Esophagus squamous epithelium (tissue), 5 donors: ENCODE measurements at regions not wholly inside any gene's neighbourhood (a gene's known extent, or its start where the extent isn't known, plus 50 kb on each side); places are given as distances from the start of the nearest gene placed in this dataset.

ENCODE experiments used
- DNase-seq: peaks from one replicate; lab custom pipeline; 2025; lab: John Stamatoyannopoulos, UW
- H3K27ac ChIP-seq, 4 donors: fragments of 200-600 bp; sonication (generic); one replicate each; pipeline ENCODE4 v1.5.1; 2016 to 2019; ENCODE audit warnings: mild to moderate bottlenecking in 1 of 4
- H3K27me3 ChIP-seq, 4 donors: fragments of 200-600 bp; sonication (generic); 1 replicate in 3 of 4; 2 replicates in 1 of 4; pipeline versions ENCODE4 v1.5.1 to v1.6.0; 2017 to 2021; ENCODE audit warnings: antibody characterized with exemption in 1 of 4
- H3K36me3 ChIP-seq, 3 donors: fragments of 200-600 bp; sonication (generic); one replicate each; pipeline ENCODE4 v1.5.1; 2016 to 2019
- H3K4me1 ChIP-seq, 3 donors: fragments of 200-600 bp; sonication (generic); one replicate each; pipeline ENCODE4 v1.5.1; 2017 to 2019
- H3K4me3 ChIP-seq, 4 donors: fragments of 200-600 bp; sonication (generic); 1 replicate in 3 of 4; 2 replicates in 1 of 4; pipeline ENCODE4 v1.5.1; 2016 to 2019; ENCODE audit warnings: mild to moderate bottlenecking in 2 of 4, moderate library complexity in 1 of 4
- H3K9me3 ChIP-seq, 3 donors: fragments of 200-600 bp; sonication (generic); one replicate each; pipeline ENCODE4 v1.5.1; 2016 to 2019
- POLR2A ChIP-seq, 4 donors: fragments of 450-650 bp; IDR thresholded peaks; one replicate each; pipeline ENCODE4 v1.6.1; 2017; ENCODE audit warnings: antibody characterized with exemption in 4 of 4, mild to moderate bottlenecking in 4 of 4, moderate library complexity in 3 of 4
- whole genome bisulfite sequencing, 2 donors: methylation state at CpG; one replicate each; pipeline ENCODE4 v1.1.5; 2018; 5-methylcytosine and 5-hydroxymethylcytosine counted together
- intact Hi-C: fragments of 100-400 bp; cut with DNase I; formaldehyde crosslinking; loops from one replicate; pipeline ENCODE4 v1.15.0; 2022
- small RNA-seq, 4 donors: library from RNA; depleted of rRNA; stranded (forward); fragments of <200 nt; gene quantifications; one replicate each; pipeline ENCODE3, GENCODE V24; 2016
- TF ChIP-seq, protein P1 (sequence below), 6 experiments: fragments of 450-650 bp in 4 of 6; fragments of 200-600 bp in 2 of 6; sonication (generic) in 2 of 6; IDR thresholded peaks; one replicate each; pipeline ENCODE4 v1.5.1; 2016 to 2019; ENCODE audit warnings: antibody characterized with exemption in 6 of 6, mild to moderate bottlenecking in 4 of 6, moderate library complexity in 4 of 6
- donor health status: DM: yes; HTN: yes; CAD: no.

DNA sequence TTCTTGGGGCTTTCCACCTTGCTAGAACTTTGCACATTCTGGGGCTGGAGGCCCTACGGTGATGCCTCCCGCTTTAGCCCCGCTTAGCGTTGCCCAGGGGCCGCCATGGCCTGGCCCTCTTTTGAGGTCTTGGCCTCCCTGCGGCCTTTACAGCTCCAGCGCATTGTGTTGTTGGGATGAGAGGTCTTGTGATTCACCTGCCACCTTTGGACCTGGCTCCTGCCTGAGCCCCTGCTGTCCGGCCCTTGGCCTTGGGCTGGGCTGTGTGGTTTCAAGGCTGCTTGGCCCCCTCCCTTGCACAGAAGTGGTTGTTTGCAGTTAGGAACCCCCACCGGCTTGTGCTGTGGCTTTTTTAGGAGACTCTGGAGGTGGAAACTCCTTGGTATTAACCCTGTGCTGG lies 61.0 kb upstream of the CDH4 start:
- H3K4me1 ChIP-seq = no peaks in the 10 kb centered on the region
- intact Hi-C loops = no loop called here
- peaks cover 0 to 44% (median 0%) of the 10 kb centered on the region in 4 donors for H3K27me3 ChIP-seq
- H3K4me3 ChIP-seq = no peak overlapping the region
- no peak overlapping the region for H3K27ac ChIP-seq
- no peaks in the 10 kb centered on the region for H3K9me3 ChIP-seq
- DNase-seq = no peak
- 88 to 92% methylated on average over 5 to 9 of the region's 9 CpGs for WGBS, 2 donors
- no peaks in the 10 kb centered on the region for H3K36me3 ChIP-seq
- TF ChIP-seq POLR2A (IDR thresholded peaks at IDR 0.05) = no peak
- TF ChIP-seq, protein P1, sequence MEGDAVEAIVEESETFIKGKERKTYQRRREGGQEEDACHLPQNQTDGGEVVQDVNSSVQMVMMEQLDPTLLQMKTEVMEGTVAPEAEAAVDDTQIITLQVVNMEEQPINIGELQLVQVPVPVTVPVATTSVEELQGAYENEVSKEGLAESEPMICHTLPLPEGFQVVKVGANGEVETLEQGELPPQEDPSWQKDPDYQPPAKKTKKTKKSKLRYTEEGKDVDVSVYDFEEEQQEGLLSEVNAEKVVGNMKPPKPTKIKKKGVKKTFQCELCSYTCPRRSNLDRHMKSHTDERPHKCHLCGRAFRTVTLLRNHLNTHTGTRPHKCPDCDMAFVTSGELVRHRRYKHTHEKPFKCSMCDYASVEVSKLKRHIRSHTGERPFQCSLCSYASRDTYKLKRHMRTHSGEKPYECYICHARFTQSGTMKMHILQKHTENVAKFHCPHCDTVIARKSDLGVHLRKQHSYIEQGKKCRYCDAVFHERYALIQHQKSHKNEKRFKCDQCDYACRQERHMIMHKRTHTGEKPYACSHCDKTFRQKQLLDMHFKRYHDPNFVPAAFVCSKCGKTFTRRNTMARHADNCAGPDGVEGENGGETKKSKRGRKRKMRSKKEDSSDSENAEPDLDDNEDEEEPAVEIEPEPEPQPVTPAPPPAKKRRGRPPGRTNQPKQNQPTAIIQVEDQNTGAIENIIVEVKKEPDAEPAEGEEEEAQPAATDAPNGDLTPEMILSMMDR (IDR thresholded peaks at IDR 0.05) = no peak

DNA sequence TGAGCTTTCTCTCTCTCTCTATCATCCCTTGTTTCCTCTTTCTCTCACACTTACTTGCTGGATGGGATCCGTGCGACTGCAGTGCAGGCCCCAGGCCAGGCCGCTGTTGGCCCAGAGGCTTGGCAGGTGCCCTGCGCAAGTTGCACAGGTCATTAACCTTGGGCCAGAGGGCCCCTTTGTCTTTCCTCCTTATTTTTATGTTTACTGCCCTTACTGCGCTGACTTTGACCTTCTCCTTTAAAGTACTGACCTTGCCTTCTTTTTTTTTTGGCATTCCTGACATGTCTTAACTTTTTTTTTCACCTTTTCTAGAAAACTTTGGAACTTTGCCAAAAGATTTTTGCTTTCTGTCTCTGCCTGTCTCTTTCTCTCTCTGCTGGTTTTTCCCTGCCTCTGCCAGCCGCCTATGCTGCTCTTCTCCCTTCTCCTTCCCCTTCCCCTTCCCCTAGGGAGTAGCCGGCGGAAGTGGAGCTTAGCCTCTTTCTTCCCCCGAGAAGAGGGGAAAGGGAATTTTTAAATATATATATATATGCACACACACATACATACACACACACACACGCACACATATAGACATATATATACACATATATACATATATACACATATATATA lies 59.6 kb upstream of the CDH4 start:
- intact Hi-C loops = no loop called here

DNA sequence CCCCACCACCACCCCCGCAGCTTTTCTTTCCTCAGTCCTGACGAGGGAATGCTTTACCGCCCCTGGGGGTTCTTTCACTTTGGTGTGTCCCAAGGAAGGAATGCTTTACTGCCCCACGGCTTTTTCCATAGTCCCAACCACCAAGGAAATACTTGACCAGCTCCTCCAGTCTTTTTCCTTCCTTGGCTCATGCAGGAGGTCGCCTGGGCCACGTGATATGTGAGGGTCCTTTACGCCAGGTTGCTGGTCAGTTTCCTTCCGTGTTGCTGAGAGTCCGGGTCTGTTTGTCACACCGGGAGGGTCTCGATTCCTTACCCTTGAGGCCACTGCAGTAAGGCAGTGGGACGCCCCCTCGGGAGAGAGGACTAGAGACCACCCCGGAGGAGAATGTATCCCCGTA lies 58.9 kb upstream of the CDH4 start:
- 70 to 79% methylated on average over 11 to 13 of the region's 15 CpGs for WGBS, 2 donors
- intact Hi-C loops = no loop called here

More for the DNA sequence above, 59.6 kb upstream of the CDH4 start:
- Histone ChIP-seq H3K4me1 (no peaks in the 10 kb centered on the region), H3K27ac (no peak overlapping the region), H3K9me3 (no peaks in the 10 kb centered on the region), H3K27me3 (peaks cover 0 to 50% (median 0%) of the 10 kb centered on the region in 4 donors), H3K4me3 (no peak overlapping the region), H3K36me3 (no peaks in the 10 kb centered on the region)
- no peak for TF ChIP-seq POLR2A (IDR thresholded peaks at IDR 0.05)
- TF ChIP-seq, protein P1 (IDR thresholded peaks at IDR 0.05) = no peak
- 53 to 61% methylated on average over 10 of the region's 10 CpGs for WGBS, 2 donors
- DNase-seq = no peak

More for the DNA sequence above, 58.9 kb upstream of the CDH4 start:
- no peak for DNase-seq
- TF ChIP-seq, protein P1 (IDR thresholded peaks at IDR 0.05) = no peak
- no peak for TF ChIP-seq POLR2A (IDR thresholded peaks at IDR 0.05)
- Histone ChIP-seq H3K9me3 (no peaks in the 10 kb centered on the region), H3K4me3 (no peak overlapping the region), H3K27ac (no peak overlapping the region), H3K27me3 (peaks cover 0 to 45% (median 0%) of the 10 kb centered on the region in 4 donors), H3K36me3 (no peaks in the 10 kb centered on the region), H3K4me1 (no peaks in the 10 kb centered on the region)

Small RNA genes in the stretch of these regions (small RNA-seq; reads per million reads assigned to genes)
- gene MIR4533 (0 reads per million in 4 donors), gene MIR548AG2 (0 reads per million in 4 donors), gene MIR646 (0 reads per million in 4 donors)
